GM19043 (cell line): ENCODE measurements at regions not wholly inside any gene's neighbourhood (a gene's known extent, or its start where the extent isn't known, plus 50 kb on each side); places are given as distances from the start of the nearest gene placed in this dataset.
"Not testable (repeated sequence)": the region's sequence is repeated elsewhere in the genome, so short reads cannot be mapped to it uniquely, and the experiment has no call there.

Experiments used
- ATAC-seq: cut with Tn5 transposase; IDR thresholded peaks from one replicate; pipeline ENCODE4 v1.9.1; 2021; ENCODE audit warnings: low read depth; ENCODE audit not compliant: unreplicated experiment

GRCh38 chr10:45111509-45111908 lies 110.8 kb downstream of the ZNF22 start:
- ATAC-seq, result no peak

DNA sequence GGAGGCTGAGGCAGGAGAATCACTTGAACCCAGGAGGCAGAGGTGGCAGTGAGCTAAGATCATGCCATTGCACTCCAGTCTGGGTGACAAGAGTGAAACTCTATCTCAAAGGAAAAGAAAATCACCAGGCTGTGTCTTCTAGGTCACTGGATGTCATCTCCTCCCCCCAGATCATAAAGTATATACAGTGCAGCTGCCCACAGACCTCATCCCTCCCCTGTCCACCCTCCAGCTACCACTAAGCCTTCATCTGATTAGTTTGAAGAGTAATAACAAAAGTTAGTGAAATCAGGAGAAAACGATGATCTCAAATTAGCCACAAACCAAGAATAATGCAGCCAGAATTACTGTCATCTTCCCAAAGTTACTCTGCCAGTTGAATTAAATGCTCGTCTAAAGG lies 117.2 kb downstream of the ZNF22 start:
- ATAC-seq, result not testable (repeated sequence)

GRCh38 chr10:45118929-45119328 lies 118.2 kb downstream of the ZNF22 start:
- ATAC-seq, result no peak

DNA sequence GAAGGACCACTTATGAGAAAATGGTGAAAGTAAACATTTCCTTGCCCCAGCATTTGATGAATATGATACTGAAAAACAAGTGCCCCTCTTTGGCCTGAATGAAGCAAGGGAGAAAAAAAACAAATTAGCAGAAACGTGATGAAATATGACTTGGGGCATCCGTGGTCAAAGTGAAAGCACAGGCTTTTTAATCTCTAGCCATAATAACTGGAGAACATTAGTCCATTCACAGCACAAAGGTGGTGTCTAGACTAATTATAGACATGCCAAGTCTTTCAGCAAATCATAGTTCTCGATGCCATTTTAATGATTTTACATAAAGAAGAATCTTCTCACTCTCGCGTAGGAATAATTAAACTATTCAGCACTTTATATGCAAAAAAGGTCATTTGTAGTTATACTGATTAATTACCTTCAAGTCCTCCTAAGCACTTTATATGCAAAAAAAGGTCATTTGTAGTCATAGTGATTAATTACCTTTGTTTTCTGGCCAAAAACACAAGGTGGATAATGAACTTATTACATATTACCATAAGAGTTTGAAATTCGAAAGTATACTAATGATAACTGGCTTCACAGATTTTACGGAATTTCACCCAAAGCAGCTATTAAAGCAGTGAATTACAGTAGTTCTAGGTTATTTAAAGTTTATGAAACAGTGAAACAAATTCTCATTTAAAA lies 121.6 kb downstream of the ZNF22 start:
- ATAC-seq, result not testable (repeated sequence)

DNA sequence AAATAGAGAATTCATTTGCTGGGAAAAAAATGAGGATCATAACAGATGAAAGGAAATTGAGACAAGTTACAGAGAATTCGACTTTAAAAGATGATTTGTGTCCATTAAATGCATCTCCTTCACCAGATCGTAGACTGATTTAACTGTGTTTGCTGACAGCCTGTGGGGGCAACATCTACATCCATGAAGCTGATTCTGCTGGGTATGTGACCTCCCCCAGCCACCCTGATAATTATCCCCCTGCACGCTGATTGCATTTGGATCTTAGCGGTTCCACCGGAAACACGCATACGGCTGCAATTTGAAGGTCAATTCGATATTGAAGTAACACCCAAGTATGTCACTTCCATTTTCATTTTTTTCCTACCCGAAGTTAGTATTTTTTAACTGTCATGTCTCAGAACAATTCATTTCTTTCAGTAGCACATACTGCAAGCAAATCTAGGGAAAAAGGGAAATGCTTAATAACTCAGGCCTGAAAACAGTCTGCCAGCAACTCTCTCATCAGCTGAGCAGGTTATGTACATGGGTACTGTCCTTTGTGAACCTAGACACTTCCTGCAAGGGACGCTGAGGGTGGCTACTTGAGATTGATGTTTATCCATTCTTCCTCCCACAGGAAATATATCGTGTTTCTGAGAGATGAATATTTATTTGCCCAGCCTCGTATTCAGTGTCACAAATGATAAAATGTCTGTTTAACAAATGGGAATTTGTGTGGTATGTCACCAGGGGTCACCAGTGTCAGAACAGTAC lies 134.9 kb downstream of the ZNF22 start:
- no peak for ATAC-seq

GRCh38 chr10:45136256-45136655 lies 135.5 kb downstream of the ZNF22 start:
- no peak for ATAC-seq

DNA sequence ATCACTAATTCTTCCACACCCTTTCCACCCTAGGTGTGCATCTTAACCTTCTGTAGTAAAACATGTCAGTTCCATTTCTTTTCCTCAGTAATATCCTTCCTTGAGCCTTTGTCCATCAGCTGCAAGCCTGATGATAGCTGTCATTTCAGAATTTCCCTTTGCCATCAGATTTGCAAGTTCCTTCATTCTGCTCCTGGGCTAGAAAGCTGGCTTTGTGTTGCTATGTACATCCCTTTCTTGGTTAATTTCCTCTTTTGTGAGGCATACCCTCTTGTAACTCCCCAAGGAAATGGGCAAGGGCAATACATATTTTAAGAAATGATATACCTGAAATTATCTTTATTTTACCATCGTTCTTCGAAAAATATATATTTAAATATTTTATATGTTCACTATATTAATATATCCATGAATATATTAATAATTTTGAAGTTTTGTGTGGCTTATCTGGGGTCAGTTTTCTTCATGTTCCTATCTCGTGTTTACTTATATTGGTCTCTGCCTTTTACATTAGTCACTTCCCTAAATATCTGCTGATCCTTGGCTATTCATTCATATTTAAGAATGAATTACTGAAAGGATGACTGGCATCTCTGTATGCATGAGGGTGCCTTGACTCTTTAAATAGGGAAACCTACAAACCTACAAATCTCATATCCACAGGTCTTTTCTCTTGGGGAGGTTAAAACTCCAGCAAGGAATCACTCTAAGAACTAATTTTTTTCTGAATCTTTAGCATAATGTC lies 143.8 kb downstream of the ZNF22 start:
- ATAC-seq, result no peak

DNA sequence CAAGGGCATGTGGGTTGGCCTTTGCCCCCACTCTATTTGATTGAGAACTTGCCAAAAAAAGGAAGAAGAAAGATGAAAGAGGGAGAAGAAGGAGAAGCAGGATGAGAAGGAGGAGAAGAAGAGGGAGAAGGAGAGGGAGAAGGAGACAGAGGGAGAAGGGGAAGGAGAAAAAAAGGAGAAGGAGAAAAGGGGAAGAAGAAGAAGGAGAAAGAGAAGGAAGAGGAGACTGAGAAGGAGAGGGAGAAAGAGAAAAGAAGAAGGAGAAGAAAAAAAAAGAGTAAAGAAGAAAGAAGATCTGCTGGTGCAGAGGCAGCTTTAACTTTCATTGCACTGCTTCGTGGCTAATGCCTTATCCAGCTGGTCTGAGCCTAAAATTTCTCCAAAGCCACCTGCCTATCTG lies 144.4 kb downstream of the ZNF22 start:
- ATAC-seq, result not testable (repeated sequence)

DNA sequence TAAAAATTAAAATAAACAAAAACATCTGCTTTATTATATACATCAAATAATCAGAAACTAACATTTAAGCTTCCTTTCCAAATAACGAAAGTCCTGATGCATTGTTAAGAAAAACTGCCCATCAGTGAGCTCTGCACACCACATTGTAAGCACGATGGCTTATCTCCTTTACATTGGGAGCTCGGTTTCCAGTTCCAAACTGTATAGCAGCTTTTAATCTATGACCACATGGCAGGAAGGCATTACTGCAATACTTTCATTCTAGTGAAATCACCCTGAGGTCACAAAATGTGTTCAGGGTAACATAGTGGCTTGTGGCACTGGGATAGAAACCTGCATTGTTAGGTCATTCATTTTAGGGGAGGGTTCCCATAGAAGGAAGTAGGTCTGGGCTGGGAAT lies 146.3 kb downstream of the ZNF22 start:
- no peak for ATAC-seq

GRCh38 chr10:45150997-45151396 lies 150.3 kb downstream of the ZNF22 start:
- ATAC-seq, result no peak

GRCh38 chr10:45151467-45152214 lies 150.9 kb downstream of the ZNF22 start:
- ATAC-seq, result no peak

DNA sequence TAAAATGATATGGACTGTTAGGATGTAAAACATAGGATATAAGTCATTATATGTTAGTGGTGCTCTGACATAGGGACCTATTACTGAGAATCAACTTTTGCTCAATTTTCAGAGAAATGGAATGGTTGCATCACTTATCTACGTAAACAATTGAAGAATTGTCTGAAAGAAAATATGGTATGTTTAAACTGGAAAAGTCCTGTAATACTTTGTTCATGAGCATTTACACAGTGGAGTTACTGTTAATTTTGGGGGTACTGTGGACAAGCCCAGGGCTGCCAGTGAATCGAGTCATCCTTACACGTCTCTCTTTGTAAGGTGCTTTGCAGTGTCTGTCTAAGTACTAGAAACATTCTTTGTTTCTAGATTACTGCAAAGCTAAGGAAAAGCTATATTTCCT lies 152.0 kb downstream of the ZNF22 start:
- no peak for ATAC-seq

- ATAC-seq, result no peak
These were observed 153.8 kb downstream of the ZNF22 start for GRCh38 chr10:45154502-45154901.

DNA sequence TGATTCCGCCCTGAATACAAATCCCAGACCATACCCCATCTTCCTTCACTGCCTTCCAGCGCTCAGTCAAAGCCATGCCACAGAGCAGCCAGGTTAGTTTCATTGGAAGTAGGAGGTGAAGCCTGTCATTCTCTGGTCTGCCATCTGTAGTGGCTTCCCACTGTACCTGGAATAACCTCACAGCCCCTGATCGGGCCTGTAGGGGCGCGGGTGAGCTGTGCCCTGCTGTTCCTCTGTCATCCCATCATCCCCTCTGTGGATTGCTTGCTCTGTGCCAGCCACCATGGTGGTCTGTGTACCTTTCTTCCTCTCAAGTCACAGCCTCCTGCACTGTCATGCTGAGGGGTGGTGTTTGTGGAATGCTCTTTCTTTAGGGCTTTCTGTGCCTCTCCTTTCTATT lies 155.1 kb downstream of the ZNF22 start:
- ATAC-seq, result no peak

- ATAC-seq, result no peak
These were observed 155.1 kb downstream of the OR13A1 start for GRCh38 chr10:45160271-45160670.

DNA sequence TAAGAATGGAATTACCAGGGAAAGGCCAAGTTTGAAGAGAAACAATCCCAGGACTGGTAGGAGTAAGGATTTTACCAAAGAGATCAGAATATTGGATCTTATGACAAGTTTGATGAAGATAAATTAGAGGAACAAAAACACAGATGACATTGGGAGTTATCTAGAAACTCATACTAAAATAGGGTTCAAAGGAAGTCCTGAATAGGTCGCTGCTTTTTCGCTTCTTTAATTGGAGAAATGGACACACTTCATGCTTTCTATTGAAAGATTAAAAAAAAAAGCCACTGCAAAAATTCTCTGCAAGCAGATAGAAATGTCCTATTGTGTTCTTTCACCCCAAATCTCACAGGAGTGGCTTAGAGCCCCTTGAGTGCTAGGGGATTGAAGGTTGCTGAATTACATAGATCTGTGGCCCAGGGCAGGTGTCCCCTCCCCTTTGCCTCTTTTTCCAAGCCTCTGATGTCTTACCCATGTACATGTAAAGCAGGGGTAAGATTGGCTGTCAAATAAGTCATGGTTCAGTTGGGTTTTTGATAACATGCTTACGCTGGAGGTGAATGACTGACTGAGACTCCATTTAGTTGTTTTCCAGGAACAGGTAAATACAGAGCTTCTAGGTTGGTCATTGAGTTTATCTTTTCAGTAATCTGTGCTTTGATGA lies 152.0 kb downstream of the OR13A1 start:
- no peak for ATAC-seq

- ATAC-seq, result not testable (repeated sequence)
These were observed 139.8 kb downstream of the OR13A1 start for GRCh38 chr10:45175520-45176118.

GRCh38 chr10:45179691-45180090 lies 135.7 kb downstream of the OR13A1 start:
- no peak for ATAC-seq

DNA sequence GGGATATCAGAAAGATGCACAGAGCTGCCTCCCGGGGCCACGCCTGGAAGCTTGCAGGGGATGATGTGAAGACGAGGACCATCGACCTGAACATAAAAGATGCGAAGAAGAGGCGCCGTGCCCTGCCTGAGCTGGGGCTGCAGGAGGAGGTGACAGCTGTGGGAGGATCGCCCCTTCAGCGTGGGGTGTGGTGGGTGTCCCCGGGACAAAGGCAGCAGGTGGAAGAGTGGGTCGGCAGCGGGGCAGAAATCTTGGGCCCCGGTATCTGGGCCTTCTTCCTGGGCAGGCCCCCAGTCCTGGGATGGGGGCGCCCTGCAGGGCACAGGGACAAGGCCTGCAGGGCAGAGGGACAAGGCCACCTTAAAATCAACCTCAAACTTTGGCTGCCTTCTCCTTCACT lies 134.9 kb downstream of the OR13A1 start:
- no peak for ATAC-seq
